Gastrocnemius medialis (tissue), 4 donors: ENCODE measurements at regions not wholly inside any gene's neighbourhood (a gene's known extent, or its start where the extent isn't known, plus 50 kb on each side); places are given as distances from the start of the nearest gene placed in this dataset.

ENCODE experiments used
- ATAC-seq, 2 donors: fragments of 150-250 bp; one replicate each; pipeline ENCODE4 v1.9.1; 2016
- DNase-seq, 2 donors: peaks; one replicate each; pipeline ENCODE4 v3.0.0-alpha.2; 2019
- H3K27ac ChIP-seq, 4 donors: fragments of 200-600 bp; sonication (generic); 1 replicate in 1 of 4; 2 replicates in 3 of 4; pipeline ENCODE4 v1.5.1; 2016 to 2018; ENCODE audit warnings: mild to moderate bottlenecking in 2 of 4, moderate library complexity in 1 of 4
- H3K27me3 ChIP-seq, 3 donors: fragments of 200-600 bp; sonication (generic) in 2 of 3; 1 replicate in 1 of 3; 2 replicates in 2 of 3; pipeline versions ENCODE4 v1.5.1 to v1.6.0; 2016 to 2019; ENCODE audit warnings: mild to moderate bottlenecking in 1 of 3, moderate library complexity in 1 of 3
- H3K36me3 ChIP-seq, 2 donors: fragments of 200-600 bp; sonication (generic) in 1 of 2; one replicate each; pipeline ENCODE4 v1.5.1; 2017 to 2018
- H3K4me1 ChIP-seq, 2 donors: fragments of 200-600 bp; sonication (generic) in 1 of 2; one replicate each; pipeline ENCODE4 v1.5.1; 2016 to 2017; ENCODE audit warnings: mild to moderate bottlenecking in 2 of 2
- H3K4me3 ChIP-seq, 4 donors: fragments of 200-600 bp; sonication (generic) in 3 of 4; 1 replicate in 1 of 4; 2 replicates in 3 of 4; pipeline ENCODE4 v1.5.1; 2016 to 2019; ENCODE audit warnings: mild to moderate bottlenecking in 2 of 4
- H3K9me3 ChIP-seq, 3 donors: fragments of 200-600 bp; sonication (generic) in 2 of 3; 1 replicate in 1 of 3; 2 replicates in 2 of 3; pipeline ENCODE4 v1.5.1; 2016 to 2019
- CTCF ChIP-seq, 5 experiments: fragments of 450-650 bp in 3 of 5; fragments of 200-600 bp in 2 of 5; sonication (generic) in 2 of 5; IDR thresholded peaks in 4 of 5; conservative IDR thresholded peaks in 1 of 5; 1 replicate in 4 of 5; 2 replicates in 1 of 5; pipeline ENCODE4 v1.5.1; 2016 to 2019; ENCODE audit warnings: antibody characterized with exemption in 5 of 5, mild to moderate bottlenecking in 3 of 5, moderate library complexity in 3 of 5
- POLR2A ChIP-seq, 2 donors: fragments of 450-650 bp; IDR thresholded peaks; one replicate each; pipeline ENCODE4 v1.6.1; 2017; ENCODE audit warnings: antibody characterized with exemption in 2 of 2, mild to moderate bottlenecking in 2 of 2, moderate library complexity in 2 of 2
- in situ Hi-C, 4 donors: fragments of 200-750 bp; cut with MboI; loops; one replicate each; pipeline versions ENCODE4 v1.15.0 to v1.8.0; 2017; ENCODE audit warnings: low sequenced_read_pairs in 4 of 4
- intact Hi-C: fragments of 100-400 bp; cut with DNase I; formaldehyde crosslinking; loops from one replicate; pipeline ENCODE4 v1.15.1; 2023; ENCODE audit warnings: low total_unique reads

DNA sequence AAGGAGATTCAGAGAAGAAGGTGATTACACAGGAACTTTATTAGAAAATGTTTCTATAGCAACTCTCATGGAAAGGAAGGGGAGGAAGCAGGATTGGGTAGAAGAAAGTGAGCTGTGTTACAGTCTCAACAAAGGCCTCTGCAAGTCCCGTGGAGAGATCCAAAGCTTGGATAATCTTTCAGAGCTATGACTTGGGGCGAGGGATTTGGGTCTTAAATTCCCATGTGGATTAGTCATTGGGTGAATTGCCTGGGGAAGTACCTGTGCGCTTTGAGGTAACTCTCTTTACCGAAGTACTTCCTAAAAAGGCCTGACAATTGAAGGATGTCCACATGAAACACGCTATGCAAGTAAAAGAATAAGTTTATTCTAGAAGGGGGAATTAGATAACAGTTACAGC, 133.8 kb upstream of the ANKRD50 start:
- no peaks in the 10 kb centered on the region for H3K27me3 ChIP-seq
- H3K9me3 ChIP-seq = no peaks in the 10 kb centered on the region
- ATAC-seq (no peak), DNase-seq (no peak)
- H3K4me1 ChIP-seq = no peaks in the 10 kb centered on the region
- in situ Hi-C loops = no loop called here
- no peak overlapping the region for H3K27ac ChIP-seq
- H3K4me3 ChIP-seq = no peak overlapping the region
- H3K36me3 ChIP-seq = no peaks in the 10 kb centered on the region
- intact Hi-C loops = no loop called here
- TF ChIP-seq CTCF (IDR thresholded peaks at IDR 0.05 in 4 of 5, conservative IDR thresholded peaks at IDR 0.05 in 1 of 5) (no peak), POLR2A (IDR thresholded peaks at IDR 0.05) (no peak)

DNA sequence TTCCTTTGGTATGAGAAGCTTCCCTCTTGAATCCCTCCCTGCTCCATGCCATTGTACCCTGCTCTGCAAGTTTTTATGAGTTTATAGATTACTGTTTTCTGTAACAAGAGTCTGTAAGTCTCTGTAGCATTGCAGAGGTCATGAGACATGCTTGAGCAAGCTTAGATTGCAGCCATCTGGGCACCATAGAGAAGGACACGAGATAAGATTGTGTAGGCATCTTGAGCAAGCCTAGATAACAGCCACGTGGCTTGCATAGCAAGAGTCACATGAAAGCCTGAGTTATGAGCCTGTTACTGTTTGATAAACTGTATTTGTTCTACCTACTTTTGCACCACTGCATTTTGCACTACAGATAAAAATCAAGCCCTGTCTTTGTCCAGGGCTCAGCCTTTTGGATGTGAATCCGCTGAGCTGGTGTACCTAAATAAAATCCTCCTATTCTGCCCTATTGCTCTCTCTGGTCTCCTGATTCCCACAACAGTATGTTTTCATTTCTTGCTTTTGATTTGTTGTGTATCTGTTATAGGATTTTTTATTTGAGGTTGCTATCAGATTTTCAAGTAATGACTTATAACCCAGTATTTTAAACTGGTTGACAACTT, 127.4 kb upstream of the ANKRD50 start:
- intact Hi-C loops (no loop called here), in situ Hi-C loops (no loop called here)
- no peak for ATAC-seq
- Histone ChIP-seq H3K4me1 (no peaks in the 10 kb centered on the region), H3K36me3 (no peaks in the 10 kb centered on the region), H3K4me3 (no peak overlapping the region), H3K9me3 (peaks cover 0 to 10% (median 0%) of the 10 kb centered on the region in 3 donors), H3K27ac (no peak overlapping the region), H3K27me3 (no peaks in the 10 kb centered on the region)
- TF ChIP-seq POLR2A (IDR thresholded peaks at IDR 0.05) = no peak
- TF ChIP-seq CTCF (IDR thresholded peaks at IDR 0.05 in 4 of 5, conservative IDR thresholded peaks at IDR 0.05 in 1 of 5) = no peak
- no peak for DNase-seq

DNA sequence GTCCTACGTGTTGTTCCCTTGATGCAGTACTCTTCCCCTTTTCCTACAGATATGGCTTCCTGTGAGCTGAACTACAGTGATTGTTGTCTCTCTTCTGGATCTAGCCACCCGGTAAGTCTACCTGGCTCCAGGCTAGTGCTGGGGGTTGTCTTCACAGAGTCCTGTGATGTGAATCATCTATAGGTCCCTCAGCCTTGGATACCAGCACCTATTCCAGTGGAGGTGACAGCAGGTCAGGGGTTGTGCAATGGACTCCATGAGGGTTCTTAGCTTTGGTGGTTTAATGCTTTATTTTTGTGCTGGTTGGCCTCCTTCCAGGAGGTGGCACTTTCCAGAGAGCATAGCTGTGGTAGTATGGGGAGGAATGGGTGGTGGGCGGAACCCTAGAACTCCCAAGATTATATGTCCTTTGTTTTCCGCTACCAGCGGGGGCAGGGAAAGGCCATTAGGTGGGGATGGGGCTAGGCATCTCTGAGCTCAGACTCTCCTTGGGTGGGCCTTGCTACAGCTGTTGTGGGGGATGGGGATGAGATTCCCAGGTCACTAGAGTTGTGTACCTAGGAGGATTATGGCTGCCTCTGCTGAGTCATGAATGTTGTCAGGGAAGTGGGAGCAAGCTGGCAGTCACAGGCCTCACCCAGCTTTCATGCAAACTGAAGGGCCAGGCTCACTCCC, 121.4 kb upstream of the ANKRD50 start:
- in situ Hi-C loops = no loop called here
- no peak overlapping the region for H3K4me3 ChIP-seq
- peaks cover 0 to 3% (median 0%) of the 10 kb centered on the region in 3 donors for H3K9me3 ChIP-seq
- no peaks in the 10 kb centered on the region for H3K36me3 ChIP-seq
- intact Hi-C loops = no loop called here
- TF ChIP-seq CTCF (IDR thresholded peaks at IDR 0.05 in 4 of 5, conservative IDR thresholded peaks at IDR 0.05 in 1 of 5) (no peak), POLR2A (IDR thresholded peaks at IDR 0.05) (no peak)
- no peak overlapping the region for H3K27ac ChIP-seq
- H3K27me3 ChIP-seq = no peaks in the 10 kb centered on the region
- DNase-seq = no peak
- ATAC-seq = no peak
- H3K4me1 ChIP-seq = no peaks in the 10 kb centered on the region

- no peak for ATAC-seq
- H3K27me3 ChIP-seq = no peaks in the 10 kb centered on the region
- TF ChIP-seq POLR2A (IDR thresholded peaks at IDR 0.05) (no peak), CTCF (IDR thresholded peaks at IDR 0.05 in 4 of 5, conservative IDR thresholded peaks at IDR 0.05 in 1 of 5) (no peak)
- in situ Hi-C loops = no loop called here
- H3K4me3 ChIP-seq = no peak overlapping the region
- H3K36me3 ChIP-seq = no peaks in the 10 kb centered on the region
- intact Hi-C loops = no loop called here
- no peak overlapping the region for H3K27ac ChIP-seq
- no peaks in the 10 kb centered on the region for H3K9me3 ChIP-seq
- no peak for DNase-seq
- H3K4me1 ChIP-seq = no peaks in the 10 kb centered on the region
These were observed 115.8 kb upstream of the ANKRD50 start for GRCh38 chr4:124828382-124828781.
